ENCODE measurements at regions not wholly inside any gene's neighbourhood (a gene's known extent, or its start where the extent isn't known, plus 50 kb on each side); places are given as distances from the start of the nearest gene placed in this dataset.

DNA sequence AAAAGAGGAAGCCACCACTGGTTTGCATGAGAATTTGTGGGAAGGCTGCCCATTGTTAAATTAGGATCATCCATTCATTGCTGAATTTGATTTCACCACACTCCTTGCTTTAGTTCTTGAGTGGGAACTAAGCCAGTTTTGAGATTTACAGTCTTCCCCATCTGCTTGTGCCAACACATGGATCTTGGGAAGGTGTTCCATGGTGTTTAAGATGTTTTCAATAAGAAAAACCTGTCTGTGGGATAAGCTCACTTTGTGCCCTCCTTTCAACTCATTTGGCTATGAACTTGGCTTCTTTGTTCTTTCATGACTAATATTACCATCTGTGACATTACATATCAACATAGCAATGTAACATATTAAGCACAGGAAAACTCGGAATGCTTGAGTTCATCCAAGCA lies 73.2 kb downstream of the INHBA start:
- no peak for TF ChIP-seq POLR2A (IDR thresholded peaks at IDR 0.05)
- TF ChIP-seq, protein P1, sequence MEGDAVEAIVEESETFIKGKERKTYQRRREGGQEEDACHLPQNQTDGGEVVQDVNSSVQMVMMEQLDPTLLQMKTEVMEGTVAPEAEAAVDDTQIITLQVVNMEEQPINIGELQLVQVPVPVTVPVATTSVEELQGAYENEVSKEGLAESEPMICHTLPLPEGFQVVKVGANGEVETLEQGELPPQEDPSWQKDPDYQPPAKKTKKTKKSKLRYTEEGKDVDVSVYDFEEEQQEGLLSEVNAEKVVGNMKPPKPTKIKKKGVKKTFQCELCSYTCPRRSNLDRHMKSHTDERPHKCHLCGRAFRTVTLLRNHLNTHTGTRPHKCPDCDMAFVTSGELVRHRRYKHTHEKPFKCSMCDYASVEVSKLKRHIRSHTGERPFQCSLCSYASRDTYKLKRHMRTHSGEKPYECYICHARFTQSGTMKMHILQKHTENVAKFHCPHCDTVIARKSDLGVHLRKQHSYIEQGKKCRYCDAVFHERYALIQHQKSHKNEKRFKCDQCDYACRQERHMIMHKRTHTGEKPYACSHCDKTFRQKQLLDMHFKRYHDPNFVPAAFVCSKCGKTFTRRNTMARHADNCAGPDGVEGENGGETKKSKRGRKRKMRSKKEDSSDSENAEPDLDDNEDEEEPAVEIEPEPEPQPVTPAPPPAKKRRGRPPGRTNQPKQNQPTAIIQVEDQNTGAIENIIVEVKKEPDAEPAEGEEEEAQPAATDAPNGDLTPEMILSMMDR (IDR thresholded peaks at IDR 0.05) = no peak
